Activated CD4-positive, alpha-beta T cell treated with anti-CD3 and anti-CD28 coated beads for 36 hours (primary cell): ENCODE measurements at regions not wholly inside any gene's neighbourhood (a gene's known extent, or its start where the extent isn't known, plus 50 kb on each side); places are given as distances from the start of the nearest gene placed in this dataset.

ENCODE experiments used
- ATAC-seq: fragments of 200-7000 bp; cut with Tn5 transposase; one replicate; pipeline ENCODE4 v1.10.0; 2021; ENCODE audit warnings: mild to moderate bottlenecking, moderate library complexity
- CTCF ChIA-PET: fragments of 350-600 bp; sonication (Branson Sonifier 250); formaldehyde crosslinking; loops from one replicate; lab custom pipeline; 2021; ENCODE audit warnings: antibody characterized with exemption; lab: Charles Lee
- POLR2A ChIA-PET: fragments of 350-600 bp; sonication (Branson Sonifier 250); formaldehyde crosslinking; loops from one replicate; lab custom pipeline; 2021; ENCODE audit warnings: antibody characterized with exemption, inconsistent platforms; lab: Charles Lee
- DNase-seq: peaks from one replicate; pipeline ENCODE4 v3.0.0-alpha.2; 2020
- H3K27ac Mint-ChIP-seq: one replicate; pipeline ENCODE4 v1.8.0; 2021; ENCODE audit warnings: mixed read lengths
- H3K27me3 Mint-ChIP-seq: one replicate; pipeline ENCODE4 v1.8.0; 2021; ENCODE audit warnings: mixed read lengths
- H3K36me3 Mint-ChIP-seq: one replicate; pipeline ENCODE4 v1.8.0; 2021; ENCODE audit warnings: low read depth, mixed read lengths
- H3K4me1 Mint-ChIP-seq: one replicate; pipeline ENCODE4 v1.8.0; 2021; ENCODE audit warnings: mixed read lengths
- H3K4me3 Mint-ChIP-seq: one replicate; pipeline ENCODE4 v1.8.0; 2021; ENCODE audit warnings: mild to moderate bottlenecking, moderate library complexity, mixed read lengths
- H3K9me3 Mint-ChIP-seq: one replicate; pipeline ENCODE4 v1.8.0; 2021; ENCODE audit warnings: low read depth, mixed read lengths
- intact Hi-C, 2 experiments: fragments of 100-400 bp; cut with DNase I in 1 of 2; cut with micrococcal nuclease in 1 of 2; formaldehyde crosslinking; loops; one replicate each; pipeline versions ENCODE4 v1.14.2 to v1.15.1; 2022 to 2024; cut with DNase I, micrococcal nuclease

GRCh38 chr2:133753665-133754064 lies 185.4 kb upstream of the NCKAP5 start:
- Mint-ChIP-seq H3K9me3 (no peaks in the 10 kb centered on the region), H3K36me3 (no peaks in the 10 kb centered on the region), H3K27me3 (peaks cover 8% of the 10 kb centered on the region), H3K27ac (no peak overlapping the region), H3K4me1 (no peaks in the 10 kb centered on the region), H3K4me3 (no peak overlapping the region)
- DNase-seq: no peak
- intact Hi-C loops: no loop called here
- POLR2A ChIA-PET: no interaction called here
- CTCF ChIA-PET: no interaction called here
- ATAC-seq: no peak

GRCh38 chr2:133755480-133756300 lies 187.4 kb upstream of the NCKAP5 start:
- intact Hi-C loops: no loop called here
- no peak for ATAC-seq
- no peak overlapping the region for H3K4me3 Mint-ChIP-seq
- no peak overlapping the region for H3K27ac Mint-ChIP-seq
- CTCF ChIA-PET: interaction anchor here (0.6 to 1.2 kb wide), 4 partner anchors 10 to 271 kb away, joined by 3 to 4 read pairs (median 3); no protein-coding TSS in a partner anchor
- no peaks in the 10 kb centered on the region for H3K4me1 Mint-ChIP-seq
- DNase-seq: no peak
- H3K36me3 Mint-ChIP-seq: no peaks in the 10 kb centered on the region
- H3K9me3 Mint-ChIP-seq: no peaks in the 10 kb centered on the region
- H3K27me3 Mint-ChIP-seq: peaks cover 9% of the 10 kb centered on the region
- POLR2A ChIA-PET: no interaction called here

GRCh38 chr2:133756833-133757232 lies 188.6 kb upstream of the NCKAP5 start:
- no peaks in the 10 kb centered on the region for H3K4me1 Mint-ChIP-seq
- H3K27me3 Mint-ChIP-seq: peaks cover 9% of the 10 kb centered on the region
- intact Hi-C loops: no loop called here
- DNase-seq: no peak
- ChIA-PET POLR2A (no interaction called here), CTCF (no interaction called here)
- no peaks in the 10 kb centered on the region for H3K9me3 Mint-ChIP-seq
- no peaks in the 10 kb centered on the region for H3K36me3 Mint-ChIP-seq
- no peak for ATAC-seq
- H3K27ac Mint-ChIP-seq: no peak overlapping the region
- H3K4me3 Mint-ChIP-seq: no peak overlapping the region

GRCh38 chr2:133760376-133760775 lies 192.1 kb upstream of the NCKAP5 start:
- no peaks in the 10 kb centered on the region for H3K36me3 Mint-ChIP-seq
- no peak for DNase-seq
- intact Hi-C loops: no loop called here
- CTCF ChIA-PET: no interaction called here
- H3K4me3 Mint-ChIP-seq: no peak overlapping the region
- no peak for ATAC-seq
- H3K4me1 Mint-ChIP-seq: no peaks in the 10 kb centered on the region
- POLR2A ChIA-PET: no interaction called here
- H3K9me3 Mint-ChIP-seq: no peaks in the 10 kb centered on the region
- H3K27ac Mint-ChIP-seq: no peak overlapping the region
- peaks cover 8% of the 10 kb centered on the region for H3K27me3 Mint-ChIP-seq

- CTCF ChIA-PET: interaction anchor here (0.7 to 1.6 kb wide), 2 partner anchors 11 to 897 kb away, joined by 3 to 4 read pairs; no protein-coding TSS in a partner anchor
- intact Hi-C loops: no loop called here
- POLR2A ChIA-PET: interaction anchor here (0.6 kb wide), 1 partner anchor 163 kb away, joined by 3 read pairs; no protein-coding TSS in a partner anchor
- Mint-ChIP-seq H3K36me3 (no peaks in the 10 kb centered on the region), H3K27me3 (peaks cover 9% of the 10 kb centered on the region), H3K27ac (no peak overlapping the region), H3K4me1 (no peaks in the 10 kb centered on the region), H3K4me3 (no peak overlapping the region), H3K9me3 (no peaks in the 10 kb centered on the region)
- ATAC-seq (no peak), DNase-seq (no peak)
Observed at GRCh38 chr2:133765658-133766057, 197.4 kb upstream of the NCKAP5 start.

DNA sequence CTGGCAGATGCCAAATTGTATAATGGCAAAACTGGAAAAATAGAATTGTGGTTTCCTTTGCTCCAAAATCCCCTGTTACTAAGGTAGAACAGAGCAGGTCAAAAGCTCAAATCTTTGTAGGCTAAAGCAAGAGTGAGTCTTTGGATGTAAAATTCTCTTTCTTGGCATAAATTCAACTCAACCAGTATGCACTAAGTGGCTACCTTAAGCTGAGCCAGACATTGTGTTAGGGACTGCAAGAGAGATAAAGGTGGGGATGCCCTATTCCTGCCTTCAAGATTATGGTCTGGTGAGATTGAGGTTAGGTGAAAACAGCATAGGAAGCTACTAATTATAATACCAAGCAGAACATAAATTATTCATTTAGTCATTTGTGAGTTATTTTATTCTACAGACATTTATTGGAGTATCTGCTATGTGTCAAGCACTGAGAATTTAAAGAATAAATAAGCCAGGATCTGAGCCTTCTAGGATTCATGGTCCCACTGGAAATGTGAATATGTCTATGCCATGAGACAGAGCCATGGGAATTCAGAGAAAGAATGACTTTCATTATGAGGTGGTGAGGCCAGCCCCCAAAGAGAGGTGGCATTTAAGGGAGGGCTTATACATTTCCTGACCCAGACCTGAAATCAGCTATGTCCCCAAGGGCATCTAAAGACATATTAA lies 198.0 kb upstream of the NCKAP5 start:
- no peaks in the 10 kb centered on the region for H3K9me3 Mint-ChIP-seq
- no peaks in the 10 kb centered on the region for H3K4me1 Mint-ChIP-seq
- no peak overlapping the region for H3K27ac Mint-ChIP-seq
- peaks cover 10% of the 10 kb centered on the region for H3K27me3 Mint-ChIP-seq
- intact Hi-C loops: no loop called here
- DNase-seq (no peak), ATAC-seq (no peak)
- H3K36me3 Mint-ChIP-seq: no peaks in the 10 kb centered on the region
- ChIA-PET CTCF (interaction anchor here (0.7 to 1.6 kb wide), 2 partner anchors 12 to 896 kb away, joined by 3 to 4 read pairs; no protein-coding TSS in a partner anchor), POLR2A (interaction anchor here (0.6 kb wide), 1 partner anchor 163 kb away, joined by 3 read pairs; no protein-coding TSS in a partner anchor)
- no peak overlapping the region for H3K4me3 Mint-ChIP-seq

GRCh38 chr2:133768256-133768655 lies 200.0 kb upstream of the NCKAP5 start:
- Mint-ChIP-seq H3K36me3 (no peaks in the 10 kb centered on the region), H3K4me3 (no peak overlapping the region), H3K27me3 (peaks cover 10% of the 10 kb centered on the region), H3K4me1 (no peaks in the 10 kb centered on the region), H3K27ac (no peak overlapping the region), H3K9me3 (no peaks in the 10 kb centered on the region)
- DNase-seq: no peak
- POLR2A ChIA-PET: no interaction called here
- CTCF ChIA-PET: interaction anchor here (1.1 kb wide), 1 partner anchor 12 kb away, joined by 4 read pairs; no protein-coding TSS in a partner anchor
- ATAC-seq: no peak
- intact Hi-C loops: no loop called here

- Mint-ChIP-seq H3K4me1 (no peaks in the 10 kb centered on the region), H3K9me3 (no peaks in the 10 kb centered on the region), H3K36me3 (no peaks in the 10 kb centered on the region), H3K4me3 (no peak overlapping the region), H3K27ac (no peak overlapping the region), H3K27me3 (peaks cover 10% of the 10 kb centered on the region)
- intact Hi-C loops: no loop called here
- ATAC-seq (no peak), DNase-seq (no peak)
- POLR2A ChIA-PET: no interaction called here
- CTCF ChIA-PET: interaction anchor here (1.1 kb wide), 1 partner anchor 11 kb away, joined by 4 read pairs; no protein-coding TSS in a partner anchor
Observed at GRCh38 chr2:133768658-133769435, 200.6 kb upstream of the NCKAP5 start.

DNA sequence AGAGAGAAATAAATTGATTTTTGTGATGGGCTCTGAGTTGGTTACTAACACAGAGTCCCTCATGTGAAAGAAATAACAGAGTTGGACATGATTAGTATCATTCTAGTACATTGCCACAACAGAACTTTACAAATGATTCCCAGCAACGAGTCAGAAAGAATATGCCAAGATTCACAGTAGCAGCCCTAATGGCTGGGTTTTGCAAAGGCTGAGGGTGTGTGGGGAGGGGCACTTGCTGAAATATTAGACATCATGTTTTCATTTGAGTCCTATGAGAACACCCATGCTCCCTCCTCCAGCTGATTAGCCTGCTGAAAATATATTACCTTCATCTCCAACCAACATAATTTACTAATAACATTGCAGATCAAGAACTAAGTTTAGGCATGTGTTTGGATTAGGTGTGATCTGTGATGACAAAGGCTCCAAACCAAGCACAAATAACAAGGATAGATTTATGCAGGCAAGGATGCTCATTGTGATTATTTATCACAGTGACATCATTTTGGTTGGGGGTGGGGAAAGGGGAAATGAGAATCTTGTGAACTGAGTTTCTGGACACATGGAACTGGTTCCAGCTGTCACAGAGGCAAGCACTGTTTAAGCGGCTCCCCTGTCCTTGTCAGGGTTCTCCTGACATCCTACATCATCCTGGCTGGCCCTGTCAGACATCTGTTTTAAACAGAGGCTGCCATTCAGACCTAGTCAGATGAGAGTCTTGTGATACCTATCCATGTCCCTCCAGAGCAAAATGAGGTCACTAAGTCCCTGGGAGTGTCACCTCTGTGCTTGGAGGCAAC lies 205.8 kb upstream of the NCKAP5 start:
- intact Hi-C loops: no loop called here
- Mint-ChIP-seq H3K4me1 (no peaks in the 10 kb centered on the region), H3K4me3 (no peak overlapping the region), H3K36me3 (no peaks in the 10 kb centered on the region), H3K9me3 (no peaks in the 10 kb centered on the region), H3K27ac (no peak overlapping the region), H3K27me3 (peaks cover 2% of the 10 kb centered on the region)
- ATAC-seq: no peak
- DNase-seq: no peak
- ChIA-PET POLR2A (no interaction called here), CTCF (no interaction called here)

DNA sequence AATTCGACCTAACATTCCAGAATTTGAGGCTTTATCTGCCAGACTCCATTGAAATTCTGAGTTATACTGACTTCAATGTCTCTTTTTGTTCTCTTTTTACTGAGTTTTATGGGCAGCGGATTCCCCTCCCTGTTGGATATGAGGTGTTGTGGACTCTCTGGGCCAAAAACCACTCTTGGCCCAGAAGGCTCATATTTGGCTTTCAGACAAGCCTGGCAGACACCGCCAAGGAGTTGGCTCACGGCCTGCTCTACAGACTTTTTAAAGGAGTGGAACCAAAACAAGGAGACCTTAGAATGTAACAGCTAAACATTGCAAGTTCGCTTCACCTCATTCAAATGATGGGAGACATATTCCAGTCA lies 206.4 kb upstream of the NCKAP5 start:
- intact Hi-C loops: no loop called here
- H3K27ac Mint-ChIP-seq: no peak overlapping the region
- H3K4me3 Mint-ChIP-seq: no peak overlapping the region
- ChIA-PET CTCF (no interaction called here), POLR2A (no interaction called here)
- ATAC-seq: no peak
- H3K36me3 Mint-ChIP-seq: no peaks in the 10 kb centered on the region
- H3K9me3 Mint-ChIP-seq: no peaks in the 10 kb centered on the region
- peaks cover 2% of the 10 kb centered on the region for H3K27me3 Mint-ChIP-seq
- no peak for DNase-seq
- H3K4me1 Mint-ChIP-seq: no peaks in the 10 kb centered on the region
